ENCODE measurements at regions not wholly inside any gene's neighbourhood (a gene's known extent, or its start where the extent isn't known, plus 50 kb on each side); places are given as distances from the start of the nearest gene placed in this dataset.

- no peak for TF ChIP-seq CTCF (IDR thresholded peaks at IDR 0.05; ENCODE audit: insufficient read depth, low read depth, low read length)
- TF ChIP-seq EZH2 (IDR thresholded peaks at IDR 0.05; ENCODE audit: insufficient read depth, low read length), result no peak
These were observed 93.6 kb upstream of the HNMT start for GRCh38 chr2:137870682-137871081.
